T1000 (cell line): ENCODE measurements at regions not wholly inside any gene's neighbourhood (a gene's known extent, or its start where the extent isn't known, plus 50 kb on each side); places are given as distances from the start of the nearest gene placed in this dataset.

Experiments
- DNase-seq: peaks from one replicate; lab custom pipeline; 2025; ENCODE audit warnings: mixed read lengths; lab: John Stamatoyannopoulos, UW

DNA sequence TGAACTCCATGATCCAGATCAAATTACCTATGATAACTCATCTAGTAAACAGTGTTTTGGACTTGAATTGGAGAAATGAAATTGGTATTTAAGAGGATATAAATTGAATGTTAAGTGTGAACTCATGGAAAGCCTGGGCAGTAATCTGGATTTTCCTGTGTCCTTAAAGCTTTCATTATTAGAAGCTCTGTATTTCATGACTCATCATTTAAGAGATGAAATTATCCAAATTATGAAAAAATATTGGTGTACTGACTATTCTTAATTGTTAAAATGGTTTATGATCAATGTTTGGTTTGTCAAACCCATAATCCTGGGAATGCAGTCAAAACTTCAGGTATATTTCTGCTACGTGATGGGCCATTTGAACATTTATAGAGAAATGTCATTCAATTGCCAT lies 332.2 kb upstream of the ST6GAL2 start:
- no peak for DNase-seq

DNA sequence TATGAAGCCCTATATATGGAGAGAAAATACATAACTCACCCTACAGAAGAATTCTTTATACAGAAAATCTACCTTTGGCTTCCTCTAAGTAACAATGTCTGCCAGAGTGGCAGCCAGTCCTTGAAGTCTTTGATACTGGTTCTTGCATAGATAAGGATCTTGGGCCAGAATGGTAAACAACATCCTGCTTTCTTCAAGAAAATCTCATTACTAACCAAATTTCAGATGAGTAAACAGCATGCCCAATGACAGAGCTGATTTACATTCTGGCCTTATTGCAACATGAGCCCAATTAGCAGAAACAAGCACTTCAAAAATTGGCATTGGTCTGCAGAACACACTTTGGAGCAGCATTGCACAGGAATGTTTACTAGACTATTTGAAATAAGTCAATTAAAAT lies 336.5 kb upstream of the ST6GAL2 start:
- DNase-seq = no peak

DNA sequence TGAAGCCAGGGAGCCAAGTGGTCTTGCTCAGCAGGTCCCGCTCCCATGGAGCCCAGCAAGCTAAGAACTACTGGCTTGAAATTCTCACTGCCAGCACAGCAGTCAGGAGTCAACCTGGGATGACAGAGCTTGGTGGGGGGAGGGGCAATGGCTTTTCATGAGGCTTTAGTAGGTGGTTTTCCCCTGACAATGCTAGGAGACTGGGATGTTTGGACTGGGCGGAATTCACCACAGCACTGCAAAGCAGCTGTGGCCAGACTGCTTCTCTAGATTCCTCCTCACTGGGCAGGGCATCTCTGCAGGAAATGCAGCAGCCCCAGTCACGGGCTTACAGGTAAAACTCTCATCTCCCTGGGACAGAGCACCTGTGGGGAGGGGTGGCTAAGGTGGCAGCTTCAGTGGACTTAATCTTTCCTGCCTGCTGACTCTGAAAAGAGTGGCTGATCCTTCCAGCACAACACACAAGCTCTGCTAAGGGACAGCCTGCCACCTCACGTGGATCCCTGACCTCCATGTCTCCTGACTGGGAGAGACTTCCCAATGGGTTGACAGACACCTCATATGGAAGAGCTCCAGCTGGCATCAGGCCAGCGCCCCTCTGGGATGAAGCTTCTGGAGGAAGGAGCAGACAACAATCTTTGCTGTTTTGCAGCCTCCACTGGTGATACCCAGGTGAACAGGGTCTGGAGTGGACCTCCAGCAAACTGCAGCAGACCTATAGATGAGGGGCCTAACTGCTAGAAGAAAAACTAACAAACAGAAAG lies 349.7 kb upstream of the ST6GAL2 start:
- DNase-seq = no peak

DNA sequence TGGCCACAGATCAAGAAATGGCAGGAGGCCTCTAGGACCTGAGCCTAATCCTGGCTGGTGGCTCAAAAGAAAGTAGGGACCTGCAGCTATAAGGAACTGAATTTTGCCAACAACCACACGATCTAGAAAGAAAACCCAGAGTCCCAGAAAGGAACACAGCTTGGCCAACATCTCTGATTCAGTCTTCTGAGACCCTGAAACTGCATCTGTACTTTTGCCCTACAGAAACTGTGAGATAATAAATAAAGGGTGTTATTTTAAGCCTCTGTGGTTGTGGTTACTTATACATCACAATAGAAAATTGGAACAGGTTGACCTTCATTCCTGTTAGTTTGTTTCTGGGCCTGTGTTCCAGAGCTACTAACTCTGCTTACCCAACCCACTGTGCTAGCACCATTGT lies 356.8 kb upstream of the ST6GAL2 start:
- no peak for DNase-seq

DNA sequence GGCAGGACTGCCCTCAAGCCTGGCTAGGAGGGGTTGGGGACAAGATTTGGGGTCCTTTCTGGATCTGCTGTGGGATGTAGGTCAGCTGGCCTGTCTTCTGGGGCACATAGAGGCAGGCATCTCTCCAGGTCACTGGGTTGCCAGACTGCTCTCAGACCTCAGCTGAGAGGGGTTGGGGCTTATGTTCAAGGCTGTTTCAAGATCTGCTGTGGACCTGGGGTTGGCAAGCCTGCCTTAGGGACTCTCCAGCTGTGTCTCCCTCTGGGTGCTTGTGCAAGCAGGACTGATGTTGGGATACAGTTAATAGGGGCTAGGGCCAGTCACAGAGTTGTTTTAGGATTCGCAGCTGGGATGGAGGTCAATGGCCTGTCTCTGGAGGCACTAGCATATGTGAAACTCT lies 363.0 kb upstream of the ST6GAL2 start:
- DNase-seq = no peak

DNA sequence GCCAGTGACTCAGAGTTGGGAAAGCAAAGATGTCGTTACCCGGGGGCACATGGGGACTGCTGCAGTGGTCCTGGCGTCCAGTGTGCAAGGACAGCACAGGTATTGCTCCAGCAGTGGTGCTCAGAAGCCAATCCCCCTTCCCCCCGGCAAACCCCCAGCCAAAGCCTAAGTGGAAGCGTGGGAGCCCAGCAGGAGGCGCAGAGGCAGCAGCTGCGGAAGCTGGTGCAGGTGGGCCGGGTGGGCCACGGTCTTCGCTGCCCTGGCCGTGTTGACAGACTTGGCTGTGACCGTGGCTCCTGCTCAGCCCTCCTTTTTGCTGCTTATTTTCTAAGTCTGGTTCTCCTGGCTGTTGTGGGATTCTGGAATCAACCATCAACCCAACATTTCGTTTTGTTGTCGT lies 369.8 kb upstream of the ST6GAL2 start:
- DNase-seq = no peak

DNA sequence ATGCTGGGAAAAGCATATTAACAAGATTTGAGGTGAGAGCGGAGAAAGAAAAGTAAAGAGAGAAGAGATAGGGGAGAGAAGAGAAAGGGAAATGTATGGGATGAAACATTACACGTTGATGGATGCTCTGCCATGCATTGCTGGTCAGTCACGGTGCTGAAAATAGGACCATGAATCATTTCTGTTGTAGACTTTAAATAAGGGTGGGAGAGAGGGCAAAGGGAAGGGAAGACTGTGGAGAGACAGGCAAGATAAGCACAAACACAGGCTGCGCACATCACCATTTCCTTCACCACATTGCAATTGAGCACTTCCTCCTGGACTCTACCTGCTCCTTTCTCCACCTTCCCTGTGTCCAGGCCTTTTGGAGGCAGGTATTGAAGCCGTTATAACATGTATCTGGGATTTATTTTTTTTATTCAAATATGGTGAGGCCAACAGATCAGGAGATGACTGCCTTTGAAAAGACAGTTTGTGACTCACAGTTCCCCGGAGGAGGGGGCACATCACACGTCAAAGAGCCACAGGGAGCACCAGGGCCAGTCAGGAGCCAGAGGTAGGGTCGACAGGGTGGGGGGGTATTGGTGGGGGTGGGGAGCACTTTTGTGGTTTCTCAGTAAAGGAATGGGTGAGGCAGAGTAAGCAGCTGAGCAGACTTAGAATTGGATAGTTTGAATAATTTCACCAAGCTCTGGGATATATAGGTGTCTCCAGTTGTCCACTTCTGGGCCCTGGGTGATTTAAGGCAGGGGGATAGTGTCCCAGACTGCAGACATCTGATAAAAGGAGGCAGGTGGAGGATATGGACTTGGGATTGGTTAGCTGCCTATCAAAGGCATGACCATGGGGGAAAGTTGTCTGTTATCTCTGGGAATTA lies 372.8 kb upstream of the ST6GAL2 start:
- DNase-seq = no peak

DNA sequence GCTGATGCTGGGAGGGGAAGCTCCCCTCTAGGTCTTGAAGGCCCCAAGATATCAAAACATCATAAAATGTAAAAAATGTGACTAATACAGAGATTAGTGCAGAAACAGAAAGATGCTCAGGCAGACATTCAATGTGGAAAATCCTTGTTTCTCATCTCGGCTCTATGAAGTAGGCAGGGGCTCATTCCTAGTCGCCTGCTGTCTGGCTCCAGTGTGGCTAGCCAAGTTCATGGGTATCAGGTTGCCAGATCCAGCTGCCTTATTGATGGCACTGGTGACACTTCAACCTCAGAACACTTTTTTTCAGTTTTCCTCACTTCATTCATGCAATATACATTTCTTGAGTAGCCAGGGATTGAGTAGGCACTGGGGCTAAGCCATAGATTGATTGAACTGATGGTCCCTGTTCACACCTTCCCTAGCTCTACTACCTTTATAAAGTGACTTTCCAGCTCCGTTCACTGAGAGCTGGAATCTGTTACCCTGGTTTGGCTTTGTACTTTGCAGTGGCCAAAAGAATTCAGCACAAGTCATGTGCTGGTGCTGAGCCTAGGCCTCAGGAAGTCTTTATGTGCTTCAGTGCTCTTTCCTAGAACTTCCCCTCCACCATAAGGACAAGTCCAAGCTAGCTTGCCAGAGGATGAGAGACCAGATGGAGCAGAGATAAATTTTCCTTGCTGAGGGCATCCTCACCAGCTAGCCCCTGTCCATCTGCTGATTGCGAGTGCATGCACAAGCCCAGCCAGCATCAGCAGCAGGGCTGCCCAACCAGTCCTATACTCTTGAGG lies 373.6 kb upstream of the ST6GAL2 start:
- no peak for DNase-seq

DNA sequence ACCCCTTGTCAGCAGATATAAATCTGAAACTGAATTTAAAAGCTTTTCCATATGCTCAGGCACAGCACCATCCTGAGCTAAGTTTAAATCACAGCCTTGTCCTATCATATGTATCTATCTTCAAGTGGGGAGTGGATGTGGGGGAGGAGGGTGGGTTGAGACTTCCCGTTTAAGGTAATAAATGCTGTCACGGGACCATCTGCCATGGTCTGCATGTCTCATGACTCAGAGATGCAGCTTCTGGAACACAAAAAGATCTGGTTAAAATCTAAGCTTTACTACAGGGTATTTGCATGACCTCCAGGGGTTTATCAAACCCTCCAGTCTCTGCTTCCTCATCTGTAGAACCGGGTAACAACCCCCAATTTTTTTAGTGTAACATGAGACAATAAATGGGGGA lies 377.7 kb upstream of the ST6GAL2 start:
- DNase-seq = no peak

DNA sequence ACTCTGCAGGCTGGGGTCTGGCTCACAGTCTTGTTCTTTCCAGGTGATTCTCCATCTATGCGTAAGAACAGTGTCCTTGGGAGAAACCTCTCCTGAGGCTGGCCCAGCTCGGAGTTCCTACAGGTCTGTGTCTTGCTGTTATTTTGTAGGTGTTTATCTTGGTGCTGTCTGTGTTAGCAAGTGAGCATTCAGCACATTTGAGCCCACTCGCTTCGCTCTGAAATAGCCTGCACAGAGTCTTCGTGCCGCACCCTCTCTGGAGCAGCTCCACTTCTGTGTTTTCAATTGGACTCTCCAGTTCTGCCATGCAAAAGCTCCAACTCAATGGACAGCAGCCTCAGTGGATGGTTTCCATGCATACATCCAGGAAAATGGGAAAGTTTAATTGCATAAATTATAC lies 378.2 kb upstream of the ST6GAL2 start:
- DNase-seq = no peak

DNA sequence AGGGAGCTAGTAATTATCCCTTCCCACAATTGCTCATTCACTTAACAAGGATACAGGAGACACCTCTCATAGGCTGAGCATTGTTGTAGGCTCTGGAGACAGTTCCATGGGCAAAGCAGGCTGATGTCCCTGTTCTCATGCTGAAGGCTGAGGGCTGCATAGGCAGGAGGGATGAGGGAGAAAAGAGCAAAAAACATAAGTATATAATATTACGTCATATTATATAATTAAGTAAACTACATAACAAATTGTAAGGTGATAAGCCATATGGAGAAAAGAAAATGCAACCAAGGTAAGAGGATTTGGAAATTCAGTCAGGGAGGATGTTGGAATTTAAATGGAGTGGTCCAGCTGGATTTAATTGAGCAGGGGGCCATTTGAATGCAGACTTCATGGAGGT lies 380.6 kb upstream of the ST6GAL2 start:
- no peak for DNase-seq

DNA sequence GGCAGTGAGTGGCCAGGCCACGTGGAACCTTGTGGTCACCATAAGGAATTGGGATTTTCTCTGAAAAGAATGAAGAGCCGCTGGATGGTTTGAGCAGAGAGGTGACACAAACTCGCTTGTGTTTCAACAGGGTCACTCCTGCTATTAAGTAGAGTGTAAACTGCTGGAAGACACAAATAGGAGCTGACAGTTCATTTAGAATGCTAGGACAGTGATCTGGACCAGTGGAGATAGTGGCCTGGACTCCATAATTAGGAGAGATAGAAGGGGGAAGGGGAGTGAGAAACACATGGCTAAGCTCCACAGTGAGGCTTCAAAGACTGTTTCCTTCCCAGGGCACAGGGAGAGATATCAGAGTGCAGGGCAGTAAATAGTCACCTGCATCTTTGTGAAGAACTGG lies 381.1 kb upstream of the ST6GAL2 start:
- DNase-seq = no peak

DNA sequence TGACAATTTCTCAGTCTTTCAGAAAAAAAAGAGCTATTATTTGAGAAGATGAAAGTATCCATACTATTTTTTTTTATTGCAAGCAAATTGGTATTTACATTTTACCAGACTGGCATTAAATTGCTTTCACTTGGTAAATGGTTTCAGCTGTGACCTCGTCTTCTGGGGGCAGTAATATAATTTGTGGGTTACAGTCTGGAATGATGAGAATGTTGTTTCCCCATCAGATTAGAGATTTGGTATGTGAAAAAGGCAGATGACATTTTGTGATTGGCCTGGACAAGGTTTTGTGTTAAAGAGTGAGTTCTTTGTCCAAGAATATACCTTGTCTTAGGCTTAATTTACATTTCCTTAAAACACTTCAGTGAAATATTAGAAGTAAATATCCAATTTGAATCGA lies 390.1 kb upstream of the ST6GAL2 start:
- DNase-seq = no peak

DNA sequence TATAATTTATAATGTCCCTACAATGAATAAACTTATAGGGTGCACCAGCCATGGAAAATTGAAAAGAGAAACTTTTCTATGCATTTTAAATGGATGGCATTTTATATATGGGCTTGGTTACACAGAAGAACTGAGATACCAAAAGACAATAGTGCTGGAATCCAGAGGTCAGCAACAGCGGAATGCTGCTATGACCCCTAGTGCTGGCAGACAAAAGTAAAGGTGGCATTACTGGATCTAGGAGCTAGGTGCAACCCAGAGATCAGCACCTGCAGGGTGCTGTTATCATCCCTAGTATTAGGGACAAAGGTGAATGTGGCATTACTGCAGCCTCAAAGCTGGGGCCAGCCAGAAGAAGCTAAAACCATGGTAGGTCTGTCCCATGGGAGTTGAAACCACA lies 392.7 kb upstream of the ST6GAL2 start:
- DNase-seq = no peak

DNA sequence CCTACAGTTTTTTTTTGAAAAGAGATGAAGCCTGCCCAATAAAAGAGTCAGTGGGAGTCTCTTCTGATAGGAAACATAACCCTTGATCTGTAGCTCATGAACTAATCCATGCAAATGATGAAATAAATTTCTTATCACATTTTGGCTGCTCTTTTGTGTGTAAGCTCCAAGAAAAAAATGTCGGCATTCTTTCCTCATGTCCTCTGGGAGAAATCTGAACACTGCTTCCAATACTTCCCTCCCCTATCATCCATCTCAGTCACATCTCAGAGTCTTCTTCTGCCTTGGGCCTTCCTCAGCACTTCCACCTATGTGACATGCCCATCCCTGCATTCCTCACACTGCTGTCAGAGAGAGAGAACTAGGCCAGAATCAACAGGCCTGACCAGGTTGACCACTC lies 395.7 kb upstream of the ST6GAL2 start:
- DNase-seq = no peak

DNA sequence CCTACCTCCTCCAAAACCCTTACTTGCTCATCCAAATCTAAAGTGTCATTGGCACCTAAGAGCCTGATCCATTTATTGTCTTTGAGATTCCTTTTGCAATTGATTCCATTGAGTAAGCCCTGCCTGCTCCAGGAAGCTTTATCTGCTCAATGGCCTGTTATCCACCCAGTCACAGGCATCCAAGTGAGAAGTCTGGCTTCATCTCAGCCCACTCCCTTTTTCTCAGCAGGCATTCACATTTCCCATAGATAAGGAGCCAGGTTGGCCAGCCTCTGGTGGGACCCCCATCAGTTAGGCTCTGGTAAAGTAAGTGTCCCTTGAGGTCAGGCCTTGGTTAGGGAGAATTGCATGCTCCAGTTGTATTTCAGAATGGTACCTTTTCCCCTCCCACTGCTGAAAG lies 396.2 kb upstream of the ST6GAL2 start:
- DNase-seq = no peak

DNA sequence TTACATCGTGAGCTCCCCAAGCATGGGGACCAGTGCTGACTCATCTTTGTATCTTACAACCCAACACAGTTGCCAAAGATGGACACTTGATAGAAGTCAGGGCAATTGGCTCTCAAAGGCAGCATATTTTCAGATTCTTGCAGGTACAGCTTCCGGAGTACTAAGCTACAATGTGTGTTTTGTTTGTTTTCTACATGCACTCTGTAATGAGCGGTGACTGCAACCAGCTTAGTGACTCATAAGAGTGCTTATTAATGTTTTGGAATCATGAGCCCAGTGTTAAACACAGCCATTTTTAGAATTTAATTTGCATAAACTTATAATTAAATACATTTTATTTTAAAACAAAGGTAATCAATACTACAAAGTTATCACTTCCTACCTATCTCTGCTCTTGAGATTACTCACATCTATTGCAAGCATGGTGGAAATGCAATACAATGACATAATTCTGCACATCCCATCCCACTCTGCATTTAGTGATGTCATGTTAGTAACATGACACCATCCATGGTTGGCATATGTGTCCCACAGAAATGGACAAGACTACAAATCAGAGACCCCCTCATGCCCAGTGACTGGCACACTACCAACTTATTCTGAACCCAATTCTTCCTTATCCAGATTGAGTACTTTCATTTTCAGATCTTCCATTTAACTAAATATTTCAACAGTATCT lies 399.8 kb upstream of the ST6GAL2 start:
- DNase-seq = no peak

DNA sequence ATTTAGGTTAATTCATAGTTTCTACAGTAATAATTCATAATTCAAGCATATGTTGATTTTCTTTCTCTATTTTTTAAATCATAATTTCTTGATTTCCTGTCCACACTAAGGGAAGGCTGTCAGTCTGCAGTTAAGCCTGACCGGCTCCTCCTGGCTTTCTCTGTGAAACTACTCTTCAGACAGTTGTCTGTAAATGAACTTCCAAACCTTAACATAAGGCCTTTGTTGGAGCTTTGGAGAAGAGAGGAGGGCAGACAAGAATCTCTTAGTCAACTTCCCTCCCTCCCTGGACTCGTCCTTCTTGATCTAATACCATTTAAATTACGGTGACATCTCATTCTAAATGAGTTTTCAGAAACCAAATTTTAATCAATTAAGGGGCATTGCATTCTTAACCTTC lies 404.1 kb upstream of the ST6GAL2 start:
- no peak for DNase-seq

DNA sequence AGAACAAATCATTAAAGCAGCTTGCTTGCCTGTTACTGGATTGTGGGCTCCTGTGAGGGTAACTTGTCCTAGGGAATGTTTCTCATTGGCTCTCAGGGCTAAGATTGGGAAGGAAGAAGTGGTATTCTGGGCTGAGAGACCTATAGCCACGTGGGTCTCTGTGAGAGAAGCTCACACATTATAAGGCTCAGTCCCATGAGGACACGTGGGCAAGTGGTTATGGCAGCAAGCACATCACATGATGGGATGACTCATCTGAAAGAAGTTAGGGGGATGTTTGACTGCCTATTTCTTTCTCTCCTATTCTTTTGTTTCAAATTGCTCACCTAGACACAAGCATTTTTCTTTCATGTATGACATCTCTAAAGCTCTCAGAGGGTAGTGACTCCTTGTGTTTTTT lies 418.0 kb upstream of the ST6GAL2 start:
- no peak for DNase-seq

DNA sequence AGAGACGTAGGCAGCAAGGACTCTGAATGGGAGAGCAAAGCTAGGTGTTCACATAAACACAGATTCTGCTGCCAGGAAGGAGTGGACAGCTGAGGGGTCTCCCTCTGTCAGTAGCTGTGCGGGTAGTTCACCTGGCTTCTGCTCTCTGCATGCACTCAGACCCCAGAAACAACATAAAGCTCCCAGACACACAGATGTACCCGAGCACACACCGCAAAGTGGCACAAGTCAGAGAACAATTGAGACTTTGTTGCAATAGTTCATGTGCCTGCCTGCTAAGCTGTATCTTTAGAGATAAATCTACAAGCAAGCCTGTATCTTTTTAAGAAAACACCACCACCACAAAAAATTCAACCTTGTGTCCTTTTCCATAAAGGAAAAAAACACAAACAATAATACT lies 420.0 kb upstream of the ST6GAL2 start:
- no peak for DNase-seq

DNA sequence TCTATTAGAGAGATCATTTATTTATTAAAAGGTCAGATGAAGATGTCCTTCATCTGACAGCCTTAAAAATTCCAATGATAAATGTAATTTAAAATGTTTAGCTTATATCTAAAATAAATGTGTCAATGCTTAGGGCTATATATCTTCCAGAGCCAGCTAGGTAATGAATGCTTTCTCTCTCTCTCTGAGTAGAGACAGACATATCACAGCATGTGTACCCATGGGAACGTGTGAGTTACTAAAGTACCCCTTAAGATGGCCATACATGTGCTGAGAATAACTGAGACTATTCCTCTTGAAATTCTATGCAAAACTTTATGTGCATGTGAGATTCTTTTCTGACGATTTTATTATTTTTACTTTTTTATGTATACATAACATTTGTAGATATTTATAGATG lies 420.9 kb upstream of the ST6GAL2 start:
- no peak for DNase-seq

DNA sequence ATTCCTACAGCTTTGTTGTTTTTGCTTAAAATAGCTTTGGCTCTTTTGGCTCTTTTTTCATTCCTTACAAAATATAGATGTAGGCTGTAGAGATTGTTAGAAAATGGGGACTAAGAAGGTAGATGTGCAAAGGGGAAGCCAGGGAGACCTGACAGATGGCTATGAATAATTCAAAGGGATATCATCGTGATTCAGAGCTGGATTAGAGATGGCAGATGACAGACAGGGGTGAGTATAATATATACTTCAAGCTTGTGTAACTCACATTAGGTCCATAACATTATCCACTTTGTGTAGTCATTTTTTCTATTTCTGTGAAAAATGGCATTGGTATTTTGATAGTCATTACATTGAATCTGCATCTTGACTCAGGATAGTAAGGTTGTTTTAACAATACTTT lies 422.9 kb upstream of the ST6GAL2 start:
- no peak for DNase-seq
